Right hindlimb (tissue), 1 donor: ENCODE measurements at regions not wholly inside any gene's neighbourhood (a gene's known extent, or its start where the extent isn't known, plus 50 kb on each side); places are given as distances from the start of the nearest gene placed in this dataset.
"Not testable (repeated sequence)": the region's sequence is repeated elsewhere in the genome, so short reads cannot be mapped to it uniquely, and the experiment has no call there.

Source experiments
- DNase-seq: peaks from one replicate; pipeline ENCODE4 v3.0.0-alpha.2; 2018

DNA sequence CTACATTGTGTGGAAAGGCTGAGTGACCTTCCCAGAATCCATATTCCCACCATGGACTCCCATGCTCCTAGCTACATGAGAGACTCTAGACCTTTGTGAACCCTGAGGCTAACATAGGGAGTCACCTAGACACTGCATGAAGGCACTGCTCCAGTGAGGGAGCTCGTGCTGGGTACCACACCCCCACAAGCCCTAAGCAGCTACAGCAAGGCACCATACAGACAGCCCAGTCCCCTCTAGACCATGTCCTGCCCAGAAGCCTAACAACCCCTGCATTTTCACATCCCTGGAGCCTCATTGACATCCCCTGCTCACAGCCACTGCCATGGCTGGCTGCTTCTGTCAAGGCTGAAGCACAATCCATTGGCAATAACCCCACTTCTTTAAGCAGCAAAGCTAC is 176.5 kb upstream of the CTNND2 start:
- DNase-seq = no peak

DNA sequence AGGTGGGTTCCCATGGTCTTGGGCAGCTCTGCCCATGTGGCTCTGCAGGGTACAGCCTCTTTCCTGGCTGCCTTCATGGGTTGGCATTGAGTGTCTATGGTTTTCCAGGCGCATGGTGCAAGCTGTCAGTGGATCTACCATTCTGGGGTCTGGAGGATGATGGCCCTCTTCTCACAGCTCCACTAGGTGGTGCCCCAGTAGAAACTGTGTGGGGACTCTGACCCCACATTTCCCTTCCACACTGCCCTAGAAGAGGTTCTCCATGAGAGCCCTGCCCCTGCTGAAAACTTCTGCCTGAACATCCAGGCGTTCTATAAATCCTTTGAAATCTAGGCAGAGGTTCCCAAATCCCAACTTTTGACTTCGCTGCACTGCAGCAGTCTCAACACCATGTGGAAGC is 174.0 kb upstream of the CTNND2 start:
- DNase-seq = not testable (repeated sequence)

DNA sequence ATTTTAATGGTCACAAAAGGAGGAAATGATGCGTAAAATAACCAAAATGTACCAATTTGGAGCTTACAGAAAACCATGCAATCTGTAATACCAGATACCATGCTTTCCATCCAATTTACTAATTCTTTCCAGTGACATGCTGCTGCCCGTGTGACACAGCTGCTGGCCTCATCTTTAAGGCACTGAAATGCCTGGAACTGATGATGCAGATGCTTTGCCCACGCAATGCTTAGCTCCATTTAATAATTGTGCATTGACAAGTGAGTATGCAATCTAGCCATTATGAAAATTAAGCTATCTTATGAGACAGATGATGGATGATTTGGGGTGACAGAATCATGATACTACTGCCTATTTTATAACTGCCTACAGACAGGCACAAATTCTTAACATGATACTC is 169.2 kb upstream of the CTNND2 start:
- no peak for DNase-seq

DNA sequence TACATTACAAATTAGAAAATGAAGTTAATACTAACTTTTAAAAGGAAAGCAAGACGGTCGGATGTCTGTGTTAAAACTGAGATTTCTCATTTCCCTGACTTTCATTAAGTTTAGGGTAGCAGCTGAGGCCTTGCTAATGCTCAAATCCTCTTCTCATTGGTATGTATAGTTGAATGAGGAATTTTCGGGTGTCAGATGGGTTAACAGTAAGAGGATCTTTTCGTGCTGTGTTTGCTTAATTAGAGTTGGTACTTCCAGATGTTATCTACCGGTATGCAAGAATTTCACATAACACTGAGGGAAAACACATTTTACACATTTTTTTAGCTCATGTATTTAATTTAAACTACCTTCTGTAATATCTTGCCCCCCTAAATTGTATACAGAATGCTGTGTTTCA is 168.2 kb upstream of the CTNND2 start:
- DNase-seq = no peak

DNA sequence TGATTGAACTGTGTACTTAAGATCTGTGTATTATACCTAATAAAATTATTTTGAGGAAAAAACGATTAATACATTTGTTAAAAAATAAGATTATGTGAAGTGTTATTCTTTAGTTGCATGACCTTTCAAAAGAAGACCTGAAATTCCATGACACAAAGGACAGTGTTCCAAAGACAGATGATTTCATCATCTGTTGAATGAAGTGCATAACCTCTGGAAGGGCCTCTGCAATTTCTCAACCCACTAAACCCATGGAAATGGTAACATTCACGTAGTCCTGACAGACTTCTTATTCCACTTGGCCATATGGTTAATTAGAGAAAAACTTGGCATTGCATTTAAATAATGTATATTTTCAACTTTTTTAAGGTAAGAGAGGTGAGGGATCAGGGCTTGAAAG is 167.2 kb upstream of the CTNND2 start:
- DNase-seq = no peak

DNA sequence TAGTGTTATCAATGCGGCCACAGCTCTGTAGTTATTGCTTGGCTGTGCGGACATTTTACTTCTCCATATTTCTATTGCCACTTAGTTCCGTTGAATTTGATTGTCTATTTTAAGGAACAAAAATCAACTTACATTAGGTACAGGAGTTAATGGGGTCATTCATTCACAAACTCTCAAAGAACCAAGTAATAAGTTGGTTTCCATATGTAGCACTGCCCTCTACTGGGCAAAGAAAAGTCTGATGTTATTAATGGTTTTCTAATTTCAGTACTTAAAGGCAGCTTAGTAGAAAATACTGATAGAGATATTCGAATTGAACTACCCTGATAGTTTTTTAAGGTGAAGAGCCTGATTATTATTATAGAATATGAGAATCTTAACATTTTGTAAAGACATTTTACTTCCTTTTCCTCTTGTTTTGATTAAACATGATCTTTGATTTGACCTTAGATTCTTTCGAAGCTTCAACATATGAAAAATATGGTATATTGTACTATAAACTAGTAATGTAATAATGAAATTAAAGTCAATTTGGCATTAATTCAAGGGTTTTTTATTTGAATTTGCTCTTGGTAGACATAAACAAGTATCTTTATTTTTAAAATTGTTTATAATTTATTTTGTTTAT is 119.5 kb upstream of the CTNND2 start:
- DNase-seq = no peak

DNA sequence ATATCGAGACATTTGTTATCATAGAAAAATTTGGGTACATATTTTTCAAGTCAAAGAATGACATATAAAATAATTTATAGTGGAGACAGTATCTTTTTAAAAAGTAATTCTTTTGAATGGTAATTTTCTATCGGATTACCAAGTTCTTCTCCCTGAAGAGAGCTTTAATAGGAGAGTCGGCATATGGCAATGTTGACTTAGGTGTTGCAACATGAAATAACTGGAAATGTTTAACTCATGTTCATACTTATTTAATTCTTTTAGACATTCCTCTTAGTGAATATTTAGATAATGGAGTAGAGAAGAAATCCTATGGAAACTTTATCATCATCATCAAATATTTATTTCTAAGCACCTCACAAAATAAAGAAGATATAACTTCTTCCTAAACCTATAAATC is 118.2 kb upstream of the CTNND2 start:
- DNase-seq = no peak

DNA sequence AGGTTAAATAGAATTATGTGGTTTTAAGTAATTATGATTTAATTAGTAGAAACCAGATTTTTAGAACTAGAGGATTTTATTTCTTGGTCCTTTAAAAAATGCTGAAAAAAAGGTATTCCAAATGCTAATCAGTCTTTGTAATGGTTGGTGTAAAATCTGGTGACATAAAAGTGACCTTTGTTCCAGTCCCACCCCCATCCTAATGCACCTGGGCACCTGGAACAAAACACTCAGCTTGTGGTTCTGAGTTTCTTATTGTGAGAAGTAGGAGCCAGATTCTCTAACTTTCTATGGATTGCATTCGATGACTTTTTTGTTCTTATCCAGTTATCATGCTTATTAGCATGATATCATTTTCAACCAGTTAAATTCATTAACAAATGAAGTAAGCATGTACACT is 115.1 kb upstream of the CTNND2 start:
- DNase-seq = no peak

DNA sequence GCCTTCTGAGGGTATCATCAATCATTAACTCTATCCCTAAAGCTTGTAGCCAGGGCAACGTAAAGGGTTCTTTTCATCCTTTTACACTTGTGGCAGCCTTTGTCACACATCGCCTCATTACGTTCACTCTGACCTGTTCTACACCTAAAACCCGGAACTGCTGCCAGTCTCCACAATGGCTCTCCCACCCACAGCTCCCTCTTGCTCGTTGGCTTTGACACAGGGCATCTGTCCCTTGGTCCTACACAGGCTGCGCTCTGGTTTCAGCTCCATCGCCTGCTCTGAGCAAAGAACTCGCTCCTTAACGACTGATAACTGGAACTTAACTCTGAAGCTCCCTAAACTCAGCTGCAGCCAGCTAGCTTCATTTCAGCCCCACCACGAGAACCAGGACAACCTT is 112.8 kb upstream of the CTNND2 start:
- no peak for DNase-seq

DNA sequence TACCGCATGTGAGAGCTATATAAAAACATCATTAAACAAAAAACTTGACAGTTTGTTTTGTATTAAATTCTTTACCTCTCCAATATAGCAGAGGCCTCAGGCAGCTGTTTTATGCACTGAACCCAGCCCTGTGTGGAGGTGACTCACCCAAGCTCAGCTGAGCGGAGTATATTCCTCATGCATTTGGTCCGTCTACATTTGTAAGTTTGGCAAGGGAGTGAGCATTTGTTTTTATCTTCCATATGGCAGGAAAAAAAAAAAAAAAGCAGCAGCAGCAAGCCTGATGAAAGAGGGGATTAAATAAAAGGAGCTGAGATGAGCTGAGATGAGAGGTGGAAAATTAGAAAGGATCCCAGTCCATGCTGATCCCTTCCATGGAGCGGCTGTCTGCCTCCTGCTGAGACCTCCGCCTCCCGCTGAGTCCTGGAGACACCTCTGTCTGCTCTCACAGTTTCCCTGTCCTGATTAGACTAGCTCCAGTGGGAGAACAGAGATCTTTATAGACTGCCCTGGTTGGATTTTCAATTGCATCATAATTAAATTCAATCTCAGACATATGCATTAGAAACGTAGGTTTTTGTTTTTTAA is 112.0 kb upstream of the CTNND2 start:
- DNase-seq = no peak

DNA sequence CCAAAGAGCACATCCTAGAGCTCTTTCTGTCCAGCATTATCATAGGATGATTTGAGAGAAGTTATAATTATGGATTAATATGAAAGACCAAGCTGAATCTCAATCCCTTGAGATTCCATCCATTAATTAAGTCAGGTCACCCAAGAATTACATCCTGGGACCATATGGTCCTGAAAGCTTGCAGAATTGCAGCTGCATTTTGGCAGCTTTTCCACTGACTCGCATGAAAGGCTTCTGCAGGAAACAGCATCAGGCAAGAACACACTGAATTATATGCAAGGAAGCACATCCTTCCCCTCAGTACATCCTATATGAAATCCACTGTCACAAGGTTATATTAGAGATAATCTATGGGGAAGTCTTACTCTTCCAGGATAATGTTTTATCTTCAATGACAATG is 109.1 kb upstream of the CTNND2 start:
- no peak for DNase-seq

DNA sequence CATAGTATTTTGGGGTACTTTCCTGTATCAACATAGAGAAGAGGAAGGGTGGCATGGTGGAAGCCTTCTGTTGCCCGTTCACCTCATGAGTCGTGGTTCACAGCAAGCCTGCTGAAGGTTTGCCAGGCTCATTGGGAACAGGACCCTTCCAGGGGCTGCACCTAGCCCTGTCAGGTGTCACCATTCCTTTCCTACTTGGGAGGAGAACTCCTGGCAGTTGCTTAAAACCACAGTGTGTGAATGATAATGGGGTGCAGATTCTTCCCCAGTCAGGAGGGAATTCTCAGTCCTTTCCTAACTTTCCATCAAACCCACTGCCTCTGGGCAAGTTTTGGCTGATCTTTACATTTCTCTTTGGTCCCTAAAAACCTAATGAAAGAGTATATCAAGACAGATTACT is 99.4 kb upstream of the CTNND2 start:
- DNase-seq = no peak

DNA sequence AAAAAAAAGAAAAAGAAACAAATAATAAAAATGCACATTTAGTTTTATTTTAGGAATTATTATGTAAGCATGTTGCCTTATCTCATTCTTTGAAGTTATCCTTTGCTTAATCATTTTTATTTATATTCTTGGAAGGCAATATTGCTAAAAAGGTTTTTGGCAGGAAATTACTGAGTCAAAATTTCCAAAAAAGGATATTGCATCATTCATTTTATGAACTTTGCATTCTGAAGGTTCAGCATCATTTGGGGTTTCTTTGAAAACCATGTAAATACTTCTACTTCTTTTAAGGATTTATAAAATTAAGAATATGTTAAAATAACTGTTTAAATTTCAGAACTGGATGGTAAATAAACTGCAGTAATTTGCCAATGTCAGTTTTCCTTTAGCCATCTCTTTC is 94.2 kb upstream of the CTNND2 start:
- no peak for DNase-seq

DNA sequence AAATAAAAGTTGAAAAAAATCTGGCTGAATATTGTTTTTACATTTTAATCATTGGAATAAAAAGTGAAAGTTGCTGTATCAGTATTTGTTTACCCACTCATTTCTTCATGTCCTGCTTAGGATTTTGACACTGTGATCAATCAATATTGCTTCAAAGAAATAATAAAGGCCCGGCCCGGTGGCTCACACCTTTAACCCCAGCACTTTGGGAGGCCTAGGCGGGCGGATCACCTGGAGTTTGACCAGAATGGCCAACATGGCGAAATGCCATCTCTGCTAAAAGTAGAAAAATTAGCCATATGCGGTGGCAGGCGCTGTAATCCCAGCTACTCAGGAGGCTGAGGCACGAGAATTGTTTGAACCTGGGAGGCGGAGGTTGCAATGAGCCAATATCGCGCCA is 93.7 kb upstream of the CTNND2 start:
- DNase-seq = no peak

DNA sequence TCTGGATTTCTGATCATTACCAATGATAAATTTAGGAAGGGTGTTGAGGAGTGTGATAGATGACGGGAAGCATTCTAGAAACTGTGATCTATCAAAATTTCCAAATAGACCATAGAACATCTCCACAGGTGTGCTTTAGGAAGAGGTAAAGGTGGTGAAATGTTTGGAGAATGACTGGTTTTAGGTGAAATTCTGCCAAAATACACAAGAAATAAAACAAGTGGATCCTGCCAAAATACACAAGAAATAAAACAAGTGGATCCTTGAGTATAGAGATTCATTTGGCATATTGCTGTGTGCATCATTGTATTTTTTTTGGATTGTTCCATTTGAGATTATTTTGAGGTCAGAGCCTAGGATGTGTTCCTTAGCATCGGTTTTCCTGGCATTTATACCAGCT is 88.3 kb upstream of the CTNND2 start:
- no peak for DNase-seq

DNA sequence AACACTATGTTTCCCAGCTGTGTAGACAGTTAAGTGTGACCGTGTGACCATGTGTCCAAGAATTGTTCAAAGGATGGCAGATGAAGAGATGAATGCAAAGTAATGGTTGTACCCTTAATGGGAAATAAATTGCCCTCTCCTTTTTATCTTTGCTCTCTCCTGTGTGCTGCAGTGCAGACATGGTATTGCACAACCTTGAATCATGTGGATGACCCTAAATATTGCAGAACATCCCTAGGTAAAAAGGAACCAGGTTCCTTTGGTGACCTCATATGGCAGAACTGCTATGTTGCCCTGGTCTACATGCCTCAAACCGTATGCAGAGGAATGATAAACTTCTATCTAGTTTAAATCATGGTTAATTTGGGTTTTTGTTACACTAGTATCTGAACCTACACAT is 81.7 kb upstream of the CTNND2 start:
- DNase-seq = no peak

DNA sequence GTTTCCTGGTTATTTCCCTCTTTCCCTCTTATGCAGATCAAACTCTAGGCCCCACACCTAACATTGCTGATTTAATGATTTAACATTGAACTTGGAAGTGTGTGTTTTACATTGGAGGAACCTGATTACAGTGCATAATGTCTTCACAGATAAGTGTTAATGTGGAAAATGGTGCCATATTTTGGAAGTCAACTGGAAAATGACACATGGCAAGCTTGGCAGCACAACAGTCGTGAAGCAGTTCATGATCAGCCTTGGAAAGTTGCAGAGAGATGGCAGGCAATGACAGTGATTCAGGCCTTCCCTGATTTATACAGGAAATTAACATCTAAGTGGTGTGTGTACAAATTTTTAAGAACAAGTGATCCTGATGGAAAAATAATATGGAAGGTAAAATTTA is 80.0 kb upstream of the CTNND2 start:
- no peak for DNase-seq

DNA sequence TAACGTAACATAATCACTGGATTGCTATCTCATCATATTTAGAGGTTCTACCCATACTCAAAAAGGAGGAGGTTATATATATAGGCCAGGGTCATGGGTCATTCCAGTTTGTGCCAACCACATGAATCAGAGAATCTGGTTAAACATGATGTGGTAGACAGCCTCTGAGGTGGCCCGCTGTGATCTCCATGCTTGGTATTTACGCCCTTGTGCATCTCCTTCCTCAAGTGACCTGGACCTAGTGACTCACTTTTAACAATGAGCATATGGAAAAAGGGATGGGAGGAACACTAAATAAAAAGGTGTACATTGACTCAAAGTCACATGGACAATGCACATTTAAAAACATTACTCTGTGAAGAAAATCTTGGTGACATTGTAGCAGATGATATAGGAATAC is 77.7 kb upstream of the CTNND2 start:
- DNase-seq = no peak

DNA sequence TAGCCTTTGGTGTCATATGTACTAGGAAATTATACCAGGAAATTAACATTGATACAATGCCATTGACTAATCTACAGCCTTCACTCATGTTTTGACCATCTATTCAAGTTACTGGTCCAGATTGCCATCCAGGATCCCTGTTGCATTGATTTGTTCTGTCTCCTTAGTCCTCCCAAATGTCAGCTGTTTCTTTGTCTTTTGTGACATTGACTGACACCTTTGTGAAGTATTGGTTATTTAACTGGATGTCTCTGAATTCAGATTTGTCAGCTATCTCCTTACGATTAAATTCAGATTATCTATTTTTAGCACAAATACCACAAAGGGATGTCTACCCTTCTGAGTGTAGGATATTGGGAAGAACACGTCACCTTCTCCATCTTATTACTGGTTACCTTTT is 73.7 kb upstream of the CTNND2 start:
- no peak for DNase-seq

DNA sequence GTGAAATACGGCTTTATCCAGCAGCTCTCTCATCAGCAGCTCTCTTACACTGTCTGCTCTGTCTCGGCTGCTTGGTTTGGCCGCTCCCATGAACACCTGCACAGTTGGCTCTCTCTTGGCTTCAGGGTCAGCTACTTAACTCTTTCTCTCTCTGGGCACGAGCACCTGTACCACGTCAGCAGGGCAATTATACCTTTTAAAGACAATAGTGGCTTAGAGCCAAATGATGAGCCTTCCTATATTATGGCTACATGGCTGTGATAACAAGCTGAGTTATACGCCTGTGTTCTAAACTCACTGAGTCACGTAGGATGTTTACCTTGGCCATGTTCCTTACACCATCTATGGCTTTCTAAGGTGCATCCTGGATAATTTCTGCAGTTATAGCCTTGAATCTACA is 69.2 kb upstream of the CTNND2 start:
- no peak for DNase-seq

DNA sequence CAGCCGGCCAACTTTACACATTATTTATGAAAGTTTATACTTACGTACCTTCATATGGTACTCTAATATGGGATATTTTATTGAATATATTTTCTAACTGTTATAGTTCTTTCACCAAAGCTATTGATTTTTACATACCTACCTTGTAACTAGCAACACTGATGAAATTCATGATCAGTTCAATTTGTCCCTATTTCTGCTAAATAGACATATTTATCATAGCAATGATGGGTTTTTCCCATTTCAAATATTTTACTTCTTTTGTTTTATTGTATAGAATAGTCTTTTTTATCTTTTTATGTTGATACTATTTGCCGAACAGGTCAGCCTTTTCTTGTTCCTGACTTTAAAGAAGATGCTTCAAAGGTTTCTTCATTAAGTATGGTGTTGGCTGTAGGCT is 59.0 kb upstream of the CTNND2 start:
- no peak for DNase-seq

DNA sequence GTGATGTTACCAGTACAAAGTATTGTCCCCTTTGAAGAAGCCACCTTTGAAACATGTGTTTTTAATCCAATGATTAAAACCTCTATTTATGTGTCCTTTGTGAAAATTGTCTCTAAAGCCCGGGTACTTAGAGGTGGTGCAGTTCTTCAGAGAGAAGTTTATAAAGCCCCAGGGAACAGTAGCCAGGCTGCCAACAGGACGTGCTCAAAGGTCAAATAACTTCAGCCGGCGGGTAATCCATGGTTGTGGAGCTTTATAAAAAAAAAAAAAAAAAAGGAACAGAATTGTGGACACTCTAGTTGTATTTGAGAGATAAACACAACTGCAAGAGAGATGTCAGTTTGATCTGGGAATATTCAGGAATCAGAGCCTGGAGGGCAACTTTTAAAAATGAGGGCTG is 57.9 kb upstream of the CTNND2 start:
- no peak for DNase-seq

DNA sequence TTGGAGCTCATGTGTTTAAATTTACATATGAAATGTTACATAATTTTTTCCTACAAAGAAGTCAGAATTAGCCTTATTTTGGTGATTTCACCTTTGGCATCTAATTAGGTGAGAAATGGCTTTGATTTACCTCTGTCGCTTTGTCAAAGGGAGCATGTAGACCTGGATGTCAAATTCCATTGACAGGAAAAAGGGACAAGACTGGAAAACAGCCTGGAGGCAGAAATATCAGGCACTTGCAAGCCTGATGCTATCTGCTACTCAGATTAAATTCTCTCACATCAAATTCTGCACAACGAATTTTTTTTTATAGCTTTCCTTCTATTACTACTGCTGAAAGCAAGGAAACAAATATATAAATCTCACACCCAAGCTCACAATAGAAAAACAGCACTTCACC is 54.1 kb upstream of the CTNND2 start:
- no peak for DNase-seq

DNA sequence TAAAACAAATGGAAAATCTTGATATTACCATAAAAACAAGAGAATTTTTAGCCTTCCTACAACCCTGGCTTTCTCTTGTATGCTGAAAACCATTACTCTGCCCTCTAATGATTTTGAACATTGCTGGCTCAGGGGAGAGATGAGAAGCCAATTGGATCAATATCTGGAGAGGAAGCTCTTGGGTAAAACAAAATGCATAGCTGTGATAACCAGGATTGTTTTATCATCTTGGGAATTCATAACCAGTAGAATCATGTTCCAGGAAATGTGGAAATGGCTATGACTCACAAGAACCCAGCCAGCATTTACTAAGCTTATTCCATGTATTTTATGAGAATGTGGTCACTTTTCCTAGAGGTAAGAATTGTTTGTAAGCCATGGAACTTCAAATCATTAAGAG is 51.1 kb upstream of the CTNND2 start:
- DNase-seq = no peak
